Adipocyte (in vitro differentiated cells): ENCODE measurements at regions not wholly inside any gene's neighbourhood (a gene's known extent, or its start where the extent isn't known, plus 50 kb on each side); places are given as distances from the start of the nearest gene placed in this dataset.

Source experiments
- DNase-seq: peaks from one replicate; pipeline ENCODE4 v3.0.0-alpha.2; 2015; ENCODE audit warnings: low read depth
- H3K27me3 ChIP-seq: replicated peaks from 2 replicates; pipeline ENCODE4 v1.7.0; 2013; ENCODE audit warnings: mild to moderate bottlenecking, low read length, moderate library complexity; ENCODE audit not compliant: control insufficient read depth, insufficient read depth
- H3K36me3 ChIP-seq: 2 replicates; pipeline ENCODE4 v1.7.0; 2013; ENCODE audit warnings: low read length, mild to moderate bottlenecking, moderate library complexity; ENCODE audit not compliant: control insufficient read depth, insufficient read depth, severe bottlenecking
- H3K4me1 ChIP-seq: 2 replicates; pipeline ENCODE4 v1.7.0; 2013; ENCODE audit warnings: mild to moderate bottlenecking, low read length, moderate library complexity; ENCODE audit not compliant: control insufficient read depth, insufficient read depth
- H3K4me3 ChIP-seq: 2 replicates; pipeline ENCODE4 v1.7.0; 2013; ENCODE audit warnings: mild to moderate bottlenecking, low read length, moderate library complexity
- H3K9ac ChIP-seq: 2 replicates; pipeline ENCODE4 v1.7.0; 2013; ENCODE audit warnings: mild to moderate bottlenecking, low read length, moderate library complexity
- H3K9me3 ChIP-seq: 2 replicates; pipeline ENCODE4 v1.7.0; 2013; ENCODE audit warnings: mild to moderate bottlenecking, low read length, moderate library complexity; ENCODE audit not compliant: control insufficient read depth

DNA sequence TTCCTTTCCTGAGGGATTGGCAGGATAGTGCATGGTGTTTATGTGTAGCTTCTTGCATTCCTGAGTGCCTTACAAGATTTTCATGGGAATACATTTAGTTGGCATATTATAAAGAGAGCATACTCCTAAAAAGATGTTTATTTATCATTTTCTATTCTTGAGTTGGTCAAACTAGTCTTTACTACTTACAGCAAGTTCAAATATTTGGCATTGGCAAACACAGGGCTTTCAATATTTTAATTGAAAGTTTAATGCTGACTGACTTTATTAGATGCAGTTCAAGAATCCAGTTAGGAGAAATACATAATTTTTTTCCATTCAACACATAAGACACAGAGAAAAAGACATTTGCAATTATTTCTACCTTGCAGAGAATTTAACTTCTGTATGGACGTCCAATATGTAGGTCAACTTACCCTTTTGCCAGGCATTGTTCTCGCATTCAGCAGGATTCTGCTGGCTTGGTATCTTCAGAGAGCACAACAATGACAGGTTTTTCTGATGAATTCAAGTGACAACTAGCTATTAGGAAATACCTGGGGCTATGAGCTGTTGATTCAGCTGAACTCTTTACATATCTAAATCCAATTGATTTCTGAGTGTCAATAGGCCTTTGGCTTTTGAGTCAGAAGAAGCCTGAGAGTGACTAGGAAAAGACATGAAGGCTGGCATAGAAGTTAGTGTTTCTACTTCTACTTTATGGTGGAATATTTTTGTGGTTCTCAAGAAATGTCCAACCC lies 129.6 kb downstream of the LURAP1L start:
- no peaks in the 10 kb centered on the region for H3K36me3 ChIP-seq
- peaks cover 5% of the 10 kb centered on the region for H3K4me1 ChIP-seq
- H3K9ac ChIP-seq = no peak overlapping the region
- no peak for DNase-seq
- peaks cover 2% of the 10 kb centered on the region for H3K9me3 ChIP-seq
- H3K27me3 ChIP-seq = no peaks in the 10 kb centered on the region
- no peak overlapping the region for H3K4me3 ChIP-seq

DNA sequence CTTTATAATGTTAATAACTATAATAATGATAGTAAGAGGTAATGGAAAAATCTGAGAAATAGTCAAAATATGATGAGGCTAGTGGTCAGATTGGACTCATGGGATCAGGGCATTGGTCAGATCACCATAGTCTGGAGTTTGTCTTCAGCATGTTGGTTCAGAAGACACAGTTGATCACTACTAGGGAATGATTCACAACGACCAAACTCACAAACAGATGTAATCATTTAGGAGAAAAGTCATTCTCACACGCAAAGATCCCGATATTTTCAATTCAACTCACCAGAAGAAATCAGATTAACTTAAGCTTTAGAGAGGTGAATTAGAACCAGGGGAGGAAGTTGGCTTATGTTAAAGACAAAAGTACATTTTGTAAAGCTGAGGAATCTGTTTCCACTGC lies 131.8 kb downstream of the LURAP1L start:
- peaks cover 5% of the 10 kb centered on the region for H3K4me1 ChIP-seq
- H3K36me3 ChIP-seq = no peaks in the 10 kb centered on the region
- no peaks in the 10 kb centered on the region for H3K27me3 ChIP-seq
- no peak overlapping the region for H3K9ac ChIP-seq
- H3K4me3 ChIP-seq = no peak overlapping the region
- peak; percentile 57 for DNase-seq
- H3K9me3 ChIP-seq = no peaks in the 10 kb centered on the region

DNA sequence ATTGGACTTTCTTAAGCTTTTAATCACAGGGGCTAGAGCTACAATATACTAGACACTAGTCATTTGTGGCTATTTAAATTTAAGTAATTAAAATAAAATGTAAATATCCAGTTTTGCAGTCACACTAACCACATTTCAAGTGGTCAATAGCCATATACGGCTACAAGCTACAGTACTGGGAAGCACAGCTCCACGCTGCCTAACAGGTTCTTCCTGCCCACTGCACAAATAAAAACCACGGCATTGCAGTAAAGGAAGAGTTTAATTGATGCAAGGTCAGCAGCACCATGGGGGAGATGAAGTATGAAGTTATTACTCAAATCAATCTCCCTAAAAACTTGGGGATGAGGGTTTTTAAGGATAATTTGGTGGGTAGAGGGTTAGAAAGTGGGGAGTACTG lies 134.1 kb downstream of the LURAP1L start:
- Histone ChIP-seq H3K27me3 (no peaks in the 10 kb centered on the region), H3K9me3 (no peaks in the 10 kb centered on the region), H3K36me3 (no peaks in the 10 kb centered on the region), H3K9ac (no peak overlapping the region), H3K4me3 (no peak overlapping the region), H3K4me1 (peaks cover 11% of the 10 kb centered on the region)
- no peak for DNase-seq

DNA sequence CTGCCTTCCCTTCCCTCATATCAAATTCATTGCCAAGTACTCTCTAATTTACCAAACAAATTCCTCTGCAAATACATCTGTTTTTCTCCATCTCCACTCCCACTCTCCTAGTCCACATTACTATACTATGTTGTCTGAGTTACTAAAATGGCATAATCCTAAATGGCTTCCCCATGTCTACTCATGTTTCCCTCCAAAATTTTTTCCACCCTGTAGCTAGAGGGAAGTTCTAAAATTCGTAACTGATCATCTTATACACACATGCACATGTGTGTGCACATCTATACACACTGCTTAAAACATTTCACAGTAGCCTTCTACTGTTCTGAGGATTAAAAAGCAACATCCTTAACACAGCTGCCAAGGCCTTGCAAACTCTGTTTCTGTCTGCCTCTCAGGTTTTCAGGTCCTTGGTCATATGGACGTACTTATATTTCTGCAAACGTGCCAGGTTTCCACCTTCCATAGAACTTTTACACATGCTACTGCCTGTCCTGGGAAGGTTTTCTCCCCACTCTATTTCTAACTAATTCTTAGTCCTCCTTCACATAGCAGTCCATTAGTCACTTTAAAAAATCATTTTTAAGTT lies 140.6 kb downstream of the LURAP1L start:
- Histone ChIP-seq H3K4me1 (peaks cover 25% of the 10 kb centered on the region), H3K9ac (no peak overlapping the region), H3K36me3 (no peaks in the 10 kb centered on the region), H3K4me3 (no peak overlapping the region), H3K9me3 (no peaks in the 10 kb centered on the region), H3K27me3 (no peaks in the 10 kb centered on the region)
- DNase-seq = no peak

DNA sequence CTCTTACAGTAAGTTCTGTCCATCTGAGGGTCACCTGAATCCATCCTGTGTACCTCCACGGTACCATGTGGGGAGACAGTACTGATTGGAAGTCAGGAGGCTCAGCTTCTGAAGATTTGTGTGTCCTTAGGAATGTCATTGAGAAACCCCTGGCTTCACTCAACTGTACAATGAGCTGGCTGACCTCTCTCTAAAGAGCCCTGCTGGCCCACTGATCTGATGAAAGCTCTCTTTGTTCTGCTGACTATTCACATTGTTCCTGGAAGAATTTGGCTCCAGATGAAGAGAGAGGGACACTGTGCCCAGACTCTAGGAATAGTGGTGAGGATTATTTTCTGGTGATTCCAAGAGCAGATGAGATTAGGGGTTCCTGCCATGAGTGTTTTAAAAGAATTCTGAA lies 141.2 kb downstream of the LURAP1L start:
- H3K27me3 ChIP-seq = no peaks in the 10 kb centered on the region
- H3K36me3 ChIP-seq = no peaks in the 10 kb centered on the region
- no peak overlapping the region for H3K9ac ChIP-seq
- peak; percentile 47 for DNase-seq
- H3K4me3 ChIP-seq = no peak overlapping the region
- H3K9me3 ChIP-seq = no peaks in the 10 kb centered on the region
- peaks cover 25% of the 10 kb centered on the region for H3K4me1 ChIP-seq

DNA sequence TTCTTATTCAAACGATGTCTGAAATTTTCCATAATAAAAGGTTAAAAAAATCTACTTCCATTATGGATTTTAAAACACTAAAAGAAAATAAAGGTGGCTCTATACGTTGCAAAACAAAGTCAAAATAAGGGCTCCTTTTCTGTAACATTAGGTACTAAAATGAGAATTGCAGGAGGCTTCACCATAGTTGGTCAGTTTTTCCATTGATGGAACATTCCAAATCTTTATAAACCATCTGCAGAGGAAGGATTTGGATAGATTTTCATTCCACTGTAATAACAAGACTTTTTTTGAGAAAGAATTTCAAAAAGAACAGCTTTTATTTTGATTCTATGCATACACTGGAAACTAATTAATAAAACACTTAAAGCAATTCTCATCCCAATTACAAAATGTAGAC lies 145.6 kb downstream of the LURAP1L start:
- no peak overlapping the region for H3K4me3 ChIP-seq
- H3K27me3 ChIP-seq = no peaks in the 10 kb centered on the region
- no peaks in the 10 kb centered on the region for H3K36me3 ChIP-seq
- H3K9me3 ChIP-seq = no peaks in the 10 kb centered on the region
- DNase-seq = peak; percentile 22
- no peak overlapping the region for H3K9ac ChIP-seq
- H3K4me1 ChIP-seq = peaks cover 43% of the 10 kb centered on the region

DNA sequence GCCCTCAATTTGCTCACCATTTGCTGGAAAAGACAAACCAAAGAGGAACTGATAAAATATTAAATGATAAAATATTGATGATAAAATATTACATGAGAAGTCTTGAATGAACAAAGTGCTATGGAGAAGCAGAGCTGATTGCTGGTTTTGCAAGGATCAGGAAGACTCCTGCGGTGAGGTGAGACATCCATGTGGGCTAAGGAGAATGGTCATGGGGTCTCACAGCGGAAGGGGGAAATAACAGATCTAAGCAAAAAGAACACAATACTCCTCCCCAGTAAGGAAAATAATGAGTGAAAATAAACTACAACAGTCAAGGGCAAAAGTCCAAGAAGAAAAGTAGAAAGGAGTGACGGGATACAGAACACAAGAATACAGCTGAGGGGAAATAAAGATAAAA lies 146.8 kb downstream of the LURAP1L start:
- Histone ChIP-seq H3K9me3 (no peaks in the 10 kb centered on the region), H3K9ac (no peak overlapping the region)
- no peak for DNase-seq

DNA sequence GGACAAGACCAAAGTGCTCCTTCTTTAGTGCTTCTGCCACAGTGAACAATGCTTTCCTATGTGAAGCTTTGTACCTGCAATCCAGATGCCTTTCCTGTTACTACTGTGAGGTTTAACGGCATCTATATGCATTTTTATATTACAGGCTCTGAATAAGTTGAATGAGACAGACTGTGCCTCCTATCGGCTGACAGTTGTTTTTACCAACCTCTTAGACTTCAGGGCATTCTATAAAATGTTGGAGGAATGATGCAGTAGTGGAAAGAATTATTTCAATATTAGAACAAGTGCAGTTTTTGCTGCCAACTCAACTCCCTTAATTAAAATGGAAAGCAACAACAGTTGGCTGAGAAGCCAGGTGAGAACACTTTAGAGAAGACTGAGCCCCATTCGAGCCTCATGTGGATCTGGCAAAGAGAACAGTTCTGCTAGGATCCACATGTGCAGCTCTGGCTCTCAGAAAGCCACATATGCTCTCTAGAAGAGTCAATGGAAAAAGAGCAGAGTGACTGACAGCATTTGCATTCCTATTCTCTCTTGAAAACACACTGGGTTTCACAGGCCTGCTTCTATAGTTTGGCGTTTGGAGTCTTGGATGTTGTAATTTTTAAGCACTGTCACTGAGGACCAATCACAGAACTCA lies 147.5 kb downstream of the LURAP1L start:
- Histone ChIP-seq H3K4me3 (no peak overlapping the region), H3K36me3 (no peaks in the 10 kb centered on the region), H3K9ac (no peak overlapping the region), H3K9me3 (no peaks in the 10 kb centered on the region), H3K27me3 (no peaks in the 10 kb centered on the region), H3K4me1 (peaks cover 26% of the 10 kb centered on the region)
- peak; percentile 56 for DNase-seq

More for the DNA sequence above, 146.8 kb downstream of the LURAP1L start:
- Histone ChIP-seq H3K27me3 (no peaks in the 10 kb centered on the region), H3K4me1 (peaks cover 31% of the 10 kb centered on the region), H3K4me3 (no peak overlapping the region), H3K36me3 (no peaks in the 10 kb centered on the region)

DNA sequence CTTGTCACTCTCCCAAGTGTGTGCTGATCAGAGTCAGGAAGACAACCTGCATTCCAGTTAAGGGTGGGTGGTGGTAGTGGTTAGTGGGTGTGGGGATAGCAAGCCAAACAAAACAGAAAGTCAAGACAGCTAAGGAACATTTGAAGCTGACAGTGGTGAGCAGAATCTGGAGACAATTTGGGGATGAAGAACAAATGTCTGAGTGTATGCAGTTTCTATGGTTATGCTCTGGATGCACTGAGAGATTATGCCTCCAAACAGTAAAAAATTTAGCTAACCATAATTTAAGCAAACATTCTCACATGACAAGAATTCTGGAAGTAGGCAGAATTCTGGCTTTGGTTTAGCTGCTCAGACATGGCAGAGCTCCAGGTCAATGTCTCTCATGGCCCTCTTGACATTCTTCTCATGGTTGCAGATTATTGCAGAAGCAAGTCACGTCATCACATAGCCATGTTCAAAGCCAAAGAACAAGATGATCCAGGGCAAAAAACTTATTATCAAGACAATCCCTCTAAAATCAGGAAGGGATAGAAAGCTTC lies 148.7 kb downstream of the LURAP1L start:
- H3K9ac ChIP-seq = peak overlapping the region; percentile 40
- no peaks in the 10 kb centered on the region for H3K36me3 ChIP-seq
- DNase-seq = peak; percentile 97
- H3K4me1 ChIP-seq = peaks cover 26% of the 10 kb centered on the region
- no peak overlapping the region for H3K4me3 ChIP-seq
- no peaks in the 10 kb centered on the region for H3K27me3 ChIP-seq
- no peaks in the 10 kb centered on the region for H3K9me3 ChIP-seq

DNA sequence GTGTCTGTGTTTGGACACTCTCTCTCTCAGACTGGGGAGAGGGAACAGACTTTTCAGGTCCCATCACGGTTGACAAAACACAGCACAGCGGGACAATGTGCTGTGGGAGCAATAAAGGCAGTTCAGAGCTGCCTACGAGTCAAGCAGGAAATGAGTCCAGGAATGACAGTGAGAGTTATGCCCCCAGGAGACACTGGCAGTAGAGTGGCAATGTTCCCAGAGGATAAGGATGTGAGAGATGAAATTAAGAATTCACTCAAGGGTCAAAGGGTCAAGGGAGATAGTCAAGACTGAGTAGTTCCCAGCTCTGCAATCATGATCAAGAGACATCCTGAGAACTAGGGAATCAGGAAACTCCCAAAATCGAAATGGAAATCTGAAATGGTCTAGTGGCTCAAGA lies 156.1 kb downstream of the LURAP1L start:
- H3K9me3 ChIP-seq = no peaks in the 10 kb centered on the region
- no peak overlapping the region for H3K9ac ChIP-seq
- peaks cover 26% of the 10 kb centered on the region for H3K4me1 ChIP-seq
- H3K27me3 ChIP-seq = no peaks in the 10 kb centered on the region
- H3K4me3 ChIP-seq = no peak overlapping the region
- H3K36me3 ChIP-seq = no peaks in the 10 kb centered on the region
- no peak for DNase-seq

DNA sequence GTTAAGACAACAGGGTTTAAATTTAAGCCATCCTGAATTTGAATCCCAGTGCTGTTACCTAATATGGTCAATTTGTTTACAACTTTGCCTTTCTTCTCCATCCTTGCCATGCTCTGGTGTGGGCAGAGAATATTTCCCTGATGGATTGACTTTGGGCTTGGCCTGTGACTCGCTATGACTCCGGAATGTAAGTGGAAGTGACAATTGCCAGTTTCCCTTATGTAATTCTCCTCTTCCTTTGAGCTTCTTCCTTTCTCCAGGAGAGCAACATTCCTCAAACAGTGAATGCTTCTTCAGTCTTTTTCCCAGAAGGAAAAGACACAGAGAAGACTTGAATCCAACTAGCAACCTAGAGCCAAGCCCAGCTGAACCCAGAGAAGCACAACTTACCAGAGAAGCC lies 159.1 kb downstream of the LURAP1L start:
- DNase-seq = peak; percentile 40
- no peaks in the 10 kb centered on the region for H3K9me3 ChIP-seq
- no peaks in the 10 kb centered on the region for H3K27me3 ChIP-seq
- H3K9ac ChIP-seq = no peak overlapping the region
- H3K4me3 ChIP-seq = no peak overlapping the region
- peaks cover 32% of the 10 kb centered on the region for H3K4me1 ChIP-seq
- H3K36me3 ChIP-seq = no peaks in the 10 kb centered on the region
